Right lobe of liver (tissue), 6 donors: ENCODE measurements at regions not wholly inside any gene's neighbourhood (a gene's known extent, or its start where the extent isn't known, plus 50 kb on each side); places are given as distances from the start of the nearest gene placed in this dataset.
A peak's percentile ranks its signal among the peaks of the same experiment; 100 is the strongest.

Experiments used
- ATAC-seq, 4 donors: fragments of 200-7000 bp; cut with Tn5 transposase; one replicate each; pipeline ENCODE4 v1.9.1; 2020; ENCODE audit warnings: mild to moderate bottlenecking in 4 of 4, moderate library complexity in 4 of 4
- DNase-seq, 3 donors: peaks; one replicate each; pipeline ENCODE4 v3.0.0-alpha.2; 2020
- H3K27ac ChIP-seq, 3 donors: fragments of 200-600 bp; one replicate each; pipeline ENCODE4 v1.8.0; 2022
- H3K27me3 ChIP-seq, 2 donors: fragments of 200-600 bp; one replicate each; pipeline ENCODE4 v1.8.0; 2022
- H3K36me3 ChIP-seq, 4 donors: fragments of 200-600 bp; sonication (generic) in 1 of 4; one replicate each; pipeline versions ENCODE4 v1.5.1 to v1.8.0; 2017 to 2022; ENCODE audit warnings: control low read depth in 1 of 4
- H3K4me1 ChIP-seq, 4 donors: fragments of 200-600 bp; sonication (generic) in 1 of 4; one replicate each; pipeline versions ENCODE4 v1.5.1 to v1.8.0; 2017 to 2022; ENCODE audit warnings: control low read depth in 1 of 4
- H3K4me3 ChIP-seq, 3 donors: fragments of 200-600 bp; one replicate each; pipeline ENCODE4 v1.8.0; 2022
- H3K9me3 ChIP-seq, 4 donors: fragments of 200-600 bp; sonication (generic) in 1 of 4; one replicate each; pipeline versions ENCODE4 v1.5.1 to v1.8.0; 2017 to 2022; ENCODE audit warnings: control low read depth in 1 of 4
- CTCF ChIP-seq, 4 donors: fragments of 200-600 bp in 3 of 4; fragments of 450-650 bp in 1 of 4; IDR thresholded peaks; one replicate each; pipeline versions ENCODE4 v1.5.1 to v1.8.0; 2016 to 2022; ENCODE audit warnings: antibody characterized with exemption in 4 of 4, mild to moderate bottlenecking in 2 of 4
- POLR2A ChIP-seq: fragments of 450-650 bp; IDR thresholded peaks from one replicate; pipeline ENCODE4 v1.6.1; 2017; ENCODE audit warnings: antibody characterized with exemption, mild to moderate bottlenecking
- WGBS: methylation state at CpG from one replicate; pipeline ENCODE4 v1.1.6; 2018; ENCODE audit warnings: low coverage, low lambda C conversion rate; ENCODE audit not compliant: insufficient coverage; ENCODE audit errors: missing lambda C conversion rate; 5-methylcytosine and 5-hydroxymethylcytosine counted together
- intact Hi-C, 2 donors: fragments of 100-400 bp; cut with DNase I; formaldehyde crosslinking; loops; one replicate each; pipeline versions ENCODE4 v1.11.2 to v1.14.1; 2022
- donor health status: DM: no; HTN: yes; CAD: no.
- donor health status: DM: no; HTN: no; CAD: no.
- donor health status: DM: no; HTN: no; CAD: no.
- donor health status: DM: no; HTN: yes; CAD: no.
- donor health status: DM: no; HTN: yes; CAD: no.

GRCh38 chr1:114232691-114233090, 79.0 kb upstream of the SYT6 start:
- 0% methylated on average over 1 of the region's 6 CpGs for WGBS

GRCh38 chr1:114231301-114231700, 77.6 kb upstream of the SYT6 start:
- no peak for TF ChIP-seq POLR2A
- TF ChIP-seq CTCF (IDR thresholded peaks at IDR 0.05), result no peak
- ATAC-seq (peak in 1 of 4 donors; percentile 13), DNase-seq (no peak)
- Histone ChIP-seq H3K4me3 (no peak overlapping the region), H3K36me3 (no peaks in the 10 kb centered on the region), H3K27me3 (no peaks in the 10 kb centered on the region), H3K27ac (no peak overlapping the region), H3K9me3 (no peaks in the 10 kb centered on the region), H3K4me1 (no peaks in the 10 kb centered on the region)
- WGBS, result 100% methylated on average over 3 of the region's 4 CpGs
- intact Hi-C loops, result no loop called here

More at GRCh38 chr1:114232691-114233090, 79.0 kb upstream of the SYT6 start:
- no peak overlapping the region for H3K4me3 ChIP-seq
- H3K4me1 ChIP-seq, result no peaks in the 10 kb centered on the region
- peak; percentile 33 to 84 (median 53) for ATAC-seq
- no peak for TF ChIP-seq POLR2A
- no peak for TF ChIP-seq CTCF (IDR thresholded peaks at IDR 0.05)
- no peaks in the 10 kb centered on the region for H3K36me3 ChIP-seq
- no peaks in the 10 kb centered on the region for H3K9me3 ChIP-seq
- peak in 2 of 3 donors; percentile 50 to 59 for DNase-seq
- H3K27ac ChIP-seq, result no peak overlapping the region
- intact Hi-C loops, result no loop called here
- no peaks in the 10 kb centered on the region for H3K27me3 ChIP-seq

GRCh38 chr1:114229368-114229767, 75.7 kb upstream of the SYT6 start:
- DNase-seq (no peak), ATAC-seq (no peak)
- Histone ChIP-seq H3K4me3 (no peak overlapping the region), H3K36me3 (no peaks in the 10 kb centered on the region), H3K27me3 (no peaks in the 10 kb centered on the region), H3K9me3 (no peaks in the 10 kb centered on the region), H3K27ac (no peak overlapping the region), H3K4me1 (no peaks in the 10 kb centered on the region)
- 61% methylated on average over 7 of the region's 7 CpGs for WGBS
- intact Hi-C loops, result no loop called here
- TF ChIP-seq POLR2A (no peak), CTCF (IDR thresholded peaks at IDR 0.05) (no peak)

DNA sequence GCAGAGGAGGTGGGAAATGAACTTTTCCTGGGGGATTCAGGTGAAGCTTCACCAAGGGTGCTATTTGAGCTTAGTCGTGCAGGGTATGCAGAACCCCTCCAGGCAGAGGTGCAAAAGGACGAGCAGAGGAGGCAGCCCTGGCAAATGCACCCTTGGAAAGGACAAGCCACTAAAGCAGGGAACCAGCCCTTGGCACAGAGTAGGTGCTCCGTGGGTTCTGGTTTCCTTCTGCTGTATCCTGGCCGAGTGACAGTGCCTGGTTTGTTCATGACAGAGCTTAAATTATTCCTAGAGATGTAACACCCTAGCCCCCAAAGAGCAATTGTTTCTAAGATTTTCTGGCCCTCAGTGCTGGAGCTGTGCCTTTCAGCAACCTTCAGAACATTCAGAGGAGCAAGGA, 73.4 kb upstream of the SYT6 start:
- Histone ChIP-seq H3K27me3 (no peaks in the 10 kb centered on the region), H3K9me3 (no peaks in the 10 kb centered on the region), H3K4me3 (no peak overlapping the region), H3K36me3 (no peaks in the 10 kb centered on the region), H3K27ac (no peak overlapping the region), H3K4me1 (no peaks in the 10 kb centered on the region)
- no peak for ATAC-seq
- 39% methylated on average over 2 of the region's 4 CpGs for WGBS
- DNase-seq, result no peak
- intact Hi-C loops, result no loop called here
- no peak for TF ChIP-seq POLR2A
- TF ChIP-seq CTCF (IDR thresholded peaks at IDR 0.05), result no peak
